ENCODE measurements at regions not wholly inside any gene's neighbourhood (a gene's known extent, or its start where the extent isn't known, plus 50 kb on each side); places are given as distances from the start of the nearest gene placed in this dataset.

- DNase-seq (ENCODE audit: low read depth in 1 of 2, low spot score in 1 of 2) = no peak
These were observed 174.0 kb upstream of the ZNF618 start for GRCh38 chr9:113701774-113702755.

DNA sequence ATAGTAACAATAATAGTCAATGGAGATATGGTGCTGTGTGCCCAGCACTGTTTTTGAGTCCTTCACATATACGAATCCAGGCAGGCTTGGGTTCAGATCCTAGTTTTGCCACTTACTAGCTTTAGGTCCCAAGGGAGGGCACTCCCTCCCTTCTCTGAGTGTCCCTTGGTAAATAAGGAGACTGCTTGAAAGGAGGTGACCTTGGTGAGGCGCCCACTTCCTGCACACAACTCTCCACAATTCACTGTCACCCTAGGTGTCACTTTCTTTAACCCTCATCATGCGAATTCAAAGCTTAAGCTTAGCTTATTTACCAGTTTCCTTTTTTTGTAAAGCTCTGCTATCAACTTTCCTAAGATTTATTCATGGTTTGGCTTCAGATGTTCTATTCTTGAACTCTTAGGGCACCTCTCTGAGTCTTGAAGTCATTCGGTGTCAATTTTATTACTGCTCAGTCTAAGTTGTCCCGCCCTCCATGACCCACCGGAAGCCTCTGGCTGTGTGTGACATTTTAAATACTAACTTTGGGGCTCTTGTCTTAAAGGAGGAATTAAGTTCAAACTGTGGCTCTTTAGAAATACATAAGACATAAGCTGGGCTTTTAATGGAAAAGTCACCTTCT, 170.7 kb upstream of the ZNF618 start:
- no peak for DNase-seq (ENCODE audit: low read depth in 1 of 2, low spot score in 1 of 2)

DNA sequence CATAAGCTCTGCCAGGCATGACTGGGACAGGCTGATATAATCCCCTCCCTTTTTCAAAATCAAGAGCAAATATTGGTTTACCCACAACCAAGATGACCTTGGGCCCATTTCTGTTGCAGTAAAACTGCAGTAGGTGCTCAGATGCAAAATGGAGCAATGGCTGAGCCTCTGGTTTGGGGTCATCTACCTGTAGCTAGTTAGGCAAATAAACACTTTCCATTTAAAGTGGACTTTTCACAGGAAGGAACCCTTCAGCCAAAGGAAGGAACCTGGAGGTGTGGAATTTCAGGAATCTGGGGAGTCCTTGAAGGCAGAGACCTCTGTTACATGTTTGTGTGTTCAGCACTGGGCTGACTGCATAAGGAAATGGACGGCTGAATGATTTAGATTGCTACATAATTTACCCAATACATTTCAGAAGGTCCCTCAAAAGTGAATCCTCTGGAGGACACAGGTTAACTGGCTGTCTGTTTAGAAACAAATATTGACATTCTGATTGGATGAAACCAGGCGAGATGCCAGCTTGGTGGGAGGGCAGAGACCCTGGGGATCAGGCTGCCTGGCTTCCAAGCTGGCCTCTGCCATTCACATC, 170.1 kb upstream of the ZNF618 start:
- DNase-seq (ENCODE audit: low read depth in 1 of 2, low spot score in 1 of 2) = no peak

DNA sequence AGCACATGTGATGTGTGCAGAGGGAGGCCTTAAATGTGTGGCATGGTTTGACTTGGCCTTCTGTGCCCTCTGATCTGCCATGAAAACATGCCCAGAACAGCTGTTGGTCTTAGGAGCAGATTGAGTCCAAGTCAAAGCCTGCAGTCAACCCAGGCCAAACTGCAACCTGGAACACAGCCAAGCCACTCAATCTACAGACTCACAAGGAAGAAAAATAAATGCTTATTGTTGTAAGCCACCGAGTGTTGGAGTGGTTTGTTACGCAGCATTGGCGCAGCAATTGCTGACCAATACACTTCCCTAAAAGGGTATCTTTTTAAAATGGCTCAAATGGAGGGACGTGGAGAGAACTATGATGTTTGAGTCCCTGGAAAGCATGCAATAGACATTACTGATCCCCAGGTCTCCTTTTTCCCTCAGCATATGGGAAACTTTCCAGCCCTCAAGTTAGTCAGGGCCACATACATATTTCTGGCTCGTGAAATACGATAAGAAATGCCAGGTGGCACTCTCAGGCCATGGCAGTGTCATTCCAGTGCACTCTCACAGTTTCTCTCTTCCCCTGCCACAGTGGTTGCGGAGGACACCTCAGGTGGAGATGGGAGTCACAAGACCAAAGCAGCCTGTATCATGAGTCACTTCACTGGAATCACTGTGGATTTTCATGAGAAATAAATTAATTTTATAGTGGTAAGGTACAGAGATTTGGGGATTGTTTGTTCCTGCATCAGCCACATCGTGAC, 168.0 kb upstream of the ZNF618 start:
- no peak for DNase-seq (ENCODE audit: low read depth in 1 of 2, low spot score in 1 of 2)

DNA sequence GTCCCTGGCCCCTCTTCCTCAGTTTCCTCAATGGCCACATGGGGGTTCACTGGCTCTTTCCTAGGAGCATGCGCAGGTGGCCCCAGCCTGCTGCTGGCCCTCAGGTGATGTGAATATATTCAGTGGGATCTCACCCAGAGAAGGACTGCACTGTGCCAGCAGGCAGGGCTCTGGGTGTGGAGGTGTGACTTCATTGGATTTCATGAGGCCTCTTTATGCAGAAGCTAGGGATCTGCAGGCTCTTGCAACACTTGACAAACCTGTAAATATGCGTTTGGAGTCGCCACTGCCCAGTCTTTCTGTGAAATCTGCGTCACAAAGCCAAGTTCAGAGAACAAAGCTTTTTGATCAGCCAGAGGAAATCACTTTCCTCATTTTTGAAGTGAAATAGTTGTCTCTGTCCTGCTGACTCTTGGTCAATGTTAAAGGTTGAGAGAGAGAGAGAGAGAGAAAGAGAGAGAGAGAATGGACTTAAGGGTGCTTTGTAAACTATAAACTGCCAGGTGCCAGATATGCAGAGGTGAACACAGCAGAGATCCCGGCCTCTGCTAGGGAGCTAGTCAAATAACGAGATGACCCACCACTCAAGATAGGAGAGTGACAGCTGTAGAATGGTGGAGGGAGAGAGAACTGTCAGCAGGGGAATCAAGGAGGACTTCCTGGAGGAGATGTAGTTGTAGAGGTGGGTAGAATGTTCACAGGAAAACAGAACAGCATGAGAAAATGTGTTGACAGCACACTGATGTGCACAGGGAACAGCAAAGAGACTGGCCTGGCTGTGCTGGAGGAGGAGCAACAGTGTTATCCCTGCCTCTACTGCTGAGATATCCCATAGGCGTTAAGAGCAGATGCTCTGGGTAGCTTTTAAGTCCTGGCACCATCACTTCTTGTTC, 167.0 kb upstream of the ZNF618 start:
- DNase-seq (ENCODE audit: low read depth in 1 of 2, low spot score in 1 of 2) = no peak

- no peak for DNase-seq (ENCODE audit: low read depth in 1 of 2, low spot score in 1 of 2)
These were observed 166.4 kb upstream of the ZNF618 start for GRCh38 chr9:113709721-113710120.

- no peak for DNase-seq (ENCODE audit: low read depth in 1 of 2, low spot score in 1 of 2)
These were observed 164.9 kb upstream of the ZNF618 start for GRCh38 chr9:113711251-113711650.

GRCh38 chr9:113712053-113712452, 164.1 kb upstream of the ZNF618 start:
- no peak for DNase-seq (ENCODE audit: low read depth in 1 of 2, low spot score in 1 of 2)

DNA sequence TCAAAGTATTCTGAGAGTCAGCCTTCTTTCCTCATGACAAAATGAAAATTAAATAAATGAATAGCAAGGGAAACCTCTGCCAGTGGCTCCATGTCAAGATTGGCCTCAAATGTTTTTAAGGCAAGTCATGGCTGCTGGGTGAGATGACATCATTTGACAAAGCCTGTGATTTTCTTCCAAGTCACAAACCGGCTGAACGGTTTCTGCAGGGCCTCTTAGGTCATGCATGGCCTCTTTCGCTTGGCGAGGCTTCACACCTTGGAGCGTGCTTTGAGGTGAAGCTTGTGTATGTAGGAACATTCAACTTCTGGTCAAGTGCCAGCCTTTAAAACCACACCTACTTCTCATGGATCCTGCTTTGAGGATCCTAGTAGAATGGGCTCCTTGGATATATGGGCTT, 161.0 kb upstream of the ZNF618 start:
- DNase-seq (ENCODE audit: low read depth in 1 of 2, low spot score in 1 of 2) = no peak

GRCh38 chr9:113719919-113720318, 156.2 kb upstream of the ZNF618 start:
- no peak for DNase-seq (ENCODE audit: low read depth in 1 of 2, low spot score in 1 of 2)

- DNase-seq (ENCODE audit: low read depth in 1 of 2, low spot score in 1 of 2) = no peak
These were observed 155.6 kb upstream of the ZNF618 start for GRCh38 chr9:113720495-113720894.

- DNase-seq (ENCODE audit: low read depth in 1 of 2, low spot score in 1 of 2) = no peak
These were observed 154.3 kb upstream of the ZNF618 start for GRCh38 chr9:113721856-113722255.

DNA sequence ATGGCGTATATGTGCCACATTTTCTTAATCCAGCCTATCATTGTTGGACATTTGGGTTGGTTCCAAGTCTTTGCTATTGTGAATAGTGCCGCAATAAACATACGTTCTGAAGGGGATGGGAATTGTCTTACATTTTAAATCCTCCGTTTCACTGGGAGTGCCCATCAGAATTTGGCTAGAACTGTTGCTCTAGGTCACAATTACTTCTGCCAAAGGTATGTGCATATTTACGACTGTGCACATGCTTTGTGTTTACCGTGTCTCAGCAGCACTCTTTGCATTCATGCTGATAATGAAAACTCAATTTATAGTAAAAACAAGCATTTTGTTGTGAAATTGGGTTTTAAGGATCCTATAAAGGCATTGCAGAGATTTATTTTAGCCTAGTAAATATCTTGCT, 151.9 kb upstream of the ZNF618 start:
- no peak for DNase-seq (ENCODE audit: low read depth in 1 of 2, low spot score in 1 of 2)

- DNase-seq (ENCODE audit: low read depth in 1 of 2, low spot score in 1 of 2) = no peak
These were observed 147.1 kb upstream of the ZNF618 start for GRCh38 chr9:113728989-113729388.

- DNase-seq (ENCODE audit: low read depth in 1 of 2, low spot score in 1 of 2) = no peak
These were observed 141.3 kb upstream of the ZNF618 start for GRCh38 chr9:113734826-113735225.

DNA sequence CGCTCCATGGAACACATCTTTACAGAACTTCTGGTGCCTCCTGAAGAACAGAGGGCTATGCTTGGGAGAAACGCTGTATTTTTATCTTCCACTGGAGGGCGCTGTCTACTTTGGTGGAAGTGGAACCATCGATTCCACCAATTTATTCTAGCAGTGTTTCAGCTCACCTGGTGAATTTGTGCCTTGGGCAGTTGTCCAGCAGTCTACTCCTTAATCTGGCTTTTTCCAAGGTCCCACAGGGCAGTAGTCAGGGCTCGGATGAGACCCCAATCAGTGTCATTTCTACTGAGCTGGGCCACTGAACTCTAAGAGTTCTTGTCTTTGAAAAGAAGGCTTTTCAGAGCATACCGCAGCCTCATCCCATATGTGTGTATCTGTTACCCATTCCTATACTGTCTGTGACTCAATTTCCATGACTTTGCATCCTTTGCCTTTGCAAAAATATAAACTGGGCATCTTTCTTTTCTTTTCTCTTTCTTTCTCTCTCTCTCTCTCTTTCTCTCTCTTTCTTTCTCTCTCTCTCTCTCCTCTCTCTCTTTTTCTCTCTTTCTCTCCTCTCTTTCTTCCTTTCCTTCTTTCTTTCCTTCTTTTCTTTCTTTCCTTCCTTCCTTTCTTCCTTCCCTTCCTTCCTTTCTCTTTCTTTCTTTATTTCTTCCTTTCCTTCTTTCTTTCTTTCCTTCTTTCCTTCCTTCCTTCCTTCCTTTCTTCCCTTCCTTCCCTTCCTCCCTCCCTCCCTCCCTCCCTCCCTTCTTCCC, 138.4 kb upstream of the ZNF618 start:
- no peak for DNase-seq (ENCODE audit: low read depth in 1 of 2, low spot score in 1 of 2)

DNA sequence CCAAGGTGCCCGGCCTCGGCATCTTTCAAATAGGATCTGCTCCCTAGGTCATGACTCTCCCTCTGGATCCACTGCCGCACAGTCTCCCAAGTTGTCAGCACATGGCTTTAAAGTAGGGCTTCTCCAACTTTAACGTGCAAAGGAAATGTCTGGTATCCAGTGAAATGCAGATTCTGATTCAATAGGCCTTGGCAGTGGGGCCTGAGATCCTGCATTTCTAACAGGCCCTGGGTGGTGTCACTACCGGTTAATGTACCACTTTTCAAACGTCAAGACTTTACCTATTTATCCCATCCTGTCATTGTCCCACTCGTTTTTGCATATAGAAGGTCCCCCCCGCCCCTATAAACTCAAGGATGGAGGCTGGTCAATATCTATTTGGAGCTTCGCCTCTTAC, 137.6 kb upstream of the ZNF618 start:
- DNase-seq (ENCODE audit: low read depth in 1 of 2, low spot score in 1 of 2) = no peak

DNA sequence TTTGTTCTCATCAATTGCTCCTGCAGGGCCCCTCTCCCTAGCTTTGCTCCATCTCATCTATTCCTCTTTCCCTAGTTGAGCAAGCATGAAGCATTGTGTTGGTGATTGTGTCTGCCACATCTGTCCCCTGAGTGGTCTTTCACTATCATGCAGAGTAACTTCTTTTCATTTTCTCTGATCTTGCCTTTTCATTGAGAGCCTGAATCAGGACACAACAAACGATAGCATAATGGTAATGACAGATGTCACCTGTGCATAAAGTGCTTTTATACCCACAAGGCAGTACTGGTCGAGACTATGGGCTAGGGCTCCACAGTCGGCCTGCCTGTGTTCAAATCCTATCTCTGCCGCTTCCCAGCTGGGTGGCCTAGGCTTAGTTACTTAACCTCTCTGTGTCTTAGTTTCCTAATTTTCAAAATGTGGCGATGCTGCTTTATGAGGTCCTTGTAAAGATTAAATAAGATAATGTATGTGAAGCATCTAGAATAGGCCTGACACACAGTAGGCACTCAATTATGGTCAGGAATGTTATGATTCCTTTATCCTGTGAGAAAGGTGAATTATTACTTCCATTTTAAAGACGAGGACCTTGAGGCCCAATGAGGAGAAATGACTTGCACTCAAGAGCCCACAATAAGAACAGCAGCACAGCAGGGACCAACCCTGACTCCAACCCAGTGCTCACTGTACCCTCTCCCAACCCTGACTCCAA, 137.1 kb upstream of the ZNF618 start:
- DNase-seq (ENCODE audit: low read depth in 1 of 2, low spot score in 1 of 2) = no peak

Data from activated T-helper 1 cell treated with anti-CD3 and anti-CD28 coated beads, Interleukin-2, amount 50 U/mL, for 16 hours (primary cell).